ELR (cell line): ENCODE measurements at regions not wholly inside any gene's neighbourhood (a gene's known extent, or its start where the extent isn't known, plus 50 kb on each side); places are given as distances from the start of the nearest gene placed in this dataset.
"Not testable (repeated sequence)": the region's sequence is repeated elsewhere in the genome, so short reads cannot be mapped to it uniquely, and the experiment has no call there.

Experiments used
- DNase-seq: peaks from one replicate; pipeline ENCODE4 v3.0.0-alpha.2; 2015; ENCODE audit warnings: low read depth

DNA sequence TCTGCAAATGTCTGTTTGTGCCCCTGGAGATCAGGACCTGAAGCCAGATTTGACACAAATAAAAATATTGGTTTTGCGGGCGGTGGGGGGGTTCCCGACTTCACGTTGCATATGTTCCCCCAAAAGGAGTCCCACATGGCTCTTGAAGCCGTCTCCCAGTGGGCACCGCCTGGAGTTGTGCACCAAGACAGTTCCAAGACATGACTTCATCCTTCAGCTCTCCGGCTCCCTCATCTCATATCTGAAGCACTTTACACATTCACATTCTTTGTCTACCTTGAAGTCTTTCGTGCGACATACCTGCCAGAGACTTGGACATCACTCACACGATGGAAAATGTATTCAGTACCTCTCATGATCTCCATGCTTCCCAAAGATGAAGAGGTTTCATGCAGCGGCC, 362.8 kb upstream of the FOXK1 start:
- DNase-seq: no peak

DNA sequence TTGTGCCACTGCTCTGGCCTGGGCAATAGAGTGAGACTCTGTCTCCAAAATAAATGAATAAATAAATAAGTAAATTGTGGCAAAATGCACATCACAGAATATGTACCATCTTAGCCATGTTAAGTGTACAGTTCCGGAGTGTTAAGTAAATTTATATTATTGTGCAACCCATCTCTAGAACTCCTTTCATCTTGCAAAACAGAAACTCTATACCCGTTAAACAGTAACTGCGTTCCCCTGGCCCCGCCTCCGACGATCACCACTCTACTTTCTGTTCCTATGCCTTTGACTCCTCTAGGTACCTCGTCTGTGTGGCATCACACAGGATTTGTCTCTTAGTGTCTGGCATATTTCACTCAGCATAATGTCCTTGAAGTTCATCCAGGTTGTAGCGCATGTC, 356.4 kb upstream of the FOXK1 start:
- DNase-seq: no peak

DNA sequence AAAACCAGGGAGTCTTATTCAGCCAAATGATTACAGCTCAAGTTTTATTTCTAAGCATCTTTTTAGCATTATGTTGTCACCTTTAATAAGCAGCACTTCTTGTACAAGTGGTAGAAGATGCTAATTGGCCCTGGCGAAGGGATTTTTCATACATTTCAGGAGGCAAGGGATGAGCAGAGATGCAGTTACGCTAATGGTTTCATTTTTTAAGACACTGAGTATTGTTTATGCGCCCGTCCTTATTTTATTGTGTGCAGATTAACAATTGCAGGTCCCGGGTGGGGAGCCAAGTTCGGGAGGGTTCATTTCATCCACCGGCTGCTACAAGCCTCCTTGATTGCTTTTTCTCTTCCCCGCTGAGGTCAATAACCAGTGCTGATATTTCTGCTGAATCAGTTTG, 350.4 kb upstream of the FOXK1 start:
- no peak for DNase-seq

DNA sequence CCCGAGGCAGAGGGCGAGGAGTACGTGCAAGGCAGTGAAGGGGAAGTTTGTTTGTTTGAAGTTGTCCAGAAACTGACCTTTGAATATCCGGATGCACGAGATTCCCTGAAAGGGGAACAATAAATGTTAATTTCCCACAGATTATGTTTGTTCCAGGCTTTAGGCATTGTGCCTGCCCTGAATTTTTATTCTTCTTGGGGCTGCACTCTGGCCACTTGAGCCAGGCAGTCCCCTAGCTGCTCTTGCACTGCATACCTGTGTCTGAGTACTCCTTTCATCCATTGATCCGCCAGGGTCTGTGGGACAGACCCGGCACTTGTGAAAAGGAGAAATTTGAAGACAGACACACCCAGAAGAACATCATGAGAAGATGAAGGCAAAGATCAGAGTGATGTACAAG, 343.5 kb upstream of the FOXK1 start:
- no peak for DNase-seq

GRCh38 chr7:4343272-4344247, 338.5 kb upstream of the FOXK1 start:
- no peak for DNase-seq

- DNase-seq: no peak
Observed at GRCh38 chr7:4345004-4345403, 337.1 kb upstream of the FOXK1 start.

DNA sequence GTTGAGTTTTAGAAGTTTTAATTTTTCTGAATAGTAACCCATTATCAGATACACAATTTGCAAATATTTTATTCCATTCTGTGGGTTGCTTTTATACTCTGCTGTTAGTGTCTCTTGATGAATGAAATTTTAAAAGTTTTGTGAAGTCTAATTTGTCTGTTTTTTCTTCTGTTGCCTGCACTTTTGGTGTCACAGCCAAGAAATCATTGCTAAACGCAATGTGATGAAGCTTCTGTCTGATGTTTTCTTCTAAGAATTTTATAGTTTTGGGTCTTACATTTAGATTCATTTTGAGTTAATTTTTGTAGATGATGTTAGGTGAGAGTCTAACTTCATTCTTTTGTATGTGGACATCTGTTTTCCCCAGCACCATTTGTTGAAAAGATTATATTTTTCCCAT, 330.0 kb upstream of the FOXK1 start:
- DNase-seq: no peak

GRCh38 chr7:4361774-4362173, 320.3 kb upstream of the FOXK1 start:
- no peak for DNase-seq

GRCh38 chr7:4383584-4383983, 298.5 kb upstream of the FOXK1 start:
- DNase-seq: no peak

DNA sequence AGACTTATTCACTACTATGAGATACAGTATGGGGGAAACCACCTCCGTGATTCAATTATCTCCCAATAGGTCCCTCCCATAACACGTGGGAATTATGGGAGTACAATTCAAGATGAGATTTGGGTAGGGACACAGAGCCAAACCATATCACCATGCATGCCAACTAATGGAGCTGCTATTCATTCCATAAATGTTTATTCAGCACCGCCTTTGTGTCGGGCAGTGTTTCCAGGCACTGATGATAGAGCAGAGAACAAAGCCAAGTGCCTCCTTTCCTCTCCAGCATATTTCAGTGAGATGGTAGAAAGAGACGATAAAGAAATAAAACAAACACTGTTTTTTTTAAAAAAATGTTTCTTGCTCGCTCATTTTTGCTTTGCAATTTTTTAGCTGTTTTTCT, 295.9 kb upstream of the FOXK1 start:
- DNase-seq: no peak

GRCh38 chr7:4391103-4391502, 291.0 kb upstream of the FOXK1 start:
- DNase-seq: not testable (repeated sequence)

- no peak for DNase-seq
Observed at GRCh38 chr7:4394736-4395135, 287.4 kb upstream of the FOXK1 start.

GRCh38 chr7:4399121-4399520, 283.0 kb upstream of the FOXK1 start:
- no peak for DNase-seq

GRCh38 chr7:4399596-4399995, 282.5 kb upstream of the FOXK1 start:
- DNase-seq: no peak

- no peak for DNase-seq
Observed at GRCh38 chr7:4406288-4407058, 275.6 kb upstream of the FOXK1 start.

DNA sequence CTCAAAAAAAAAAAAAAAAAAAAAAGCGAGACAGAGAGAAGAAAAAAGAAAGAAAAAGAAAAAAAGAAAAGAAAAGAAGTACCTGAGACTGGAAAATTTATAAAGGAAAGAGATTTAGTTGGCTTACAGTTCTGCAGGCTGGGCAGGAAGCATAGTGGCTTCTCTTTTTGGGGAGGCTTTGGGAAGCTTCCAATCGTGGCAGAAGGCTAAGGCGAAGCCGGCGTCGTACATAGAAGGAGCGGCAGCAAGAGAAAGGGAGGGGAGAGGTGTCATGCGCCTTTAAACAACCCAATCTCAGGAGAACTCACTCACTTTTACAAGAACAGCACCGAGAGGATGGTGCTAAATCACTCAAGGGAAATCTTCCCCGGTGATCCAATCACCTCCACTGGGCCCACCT, 272.1 kb upstream of the FOXK1 start:
- DNase-seq: no peak

- DNase-seq: no peak
Observed at GRCh38 chr7:4416396-4417056, 265.6 kb upstream of the FOXK1 start.

- no peak for DNase-seq
Observed at GRCh38 chr7:4428526-4428925, 253.6 kb upstream of the FOXK1 start.

DNA sequence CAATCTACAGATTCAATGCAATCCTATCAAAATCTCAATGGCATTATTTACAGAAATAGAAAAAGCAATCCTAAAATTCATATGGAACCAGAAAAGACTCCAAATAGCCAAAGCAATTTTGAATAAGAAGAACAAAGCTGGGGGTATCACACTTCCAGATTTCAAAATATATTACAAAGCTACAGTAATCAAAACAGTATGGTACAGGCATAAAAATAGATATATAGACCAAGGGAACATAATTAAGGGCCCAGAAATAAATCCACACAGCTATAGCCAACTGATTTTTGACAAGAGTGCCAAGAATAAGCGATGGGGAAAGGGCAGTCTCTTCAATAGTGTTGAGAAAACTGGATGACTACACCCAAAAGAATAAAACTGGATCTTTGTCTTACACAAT, 251.9 kb upstream of the FOXK1 start:
- DNase-seq: no peak

DNA sequence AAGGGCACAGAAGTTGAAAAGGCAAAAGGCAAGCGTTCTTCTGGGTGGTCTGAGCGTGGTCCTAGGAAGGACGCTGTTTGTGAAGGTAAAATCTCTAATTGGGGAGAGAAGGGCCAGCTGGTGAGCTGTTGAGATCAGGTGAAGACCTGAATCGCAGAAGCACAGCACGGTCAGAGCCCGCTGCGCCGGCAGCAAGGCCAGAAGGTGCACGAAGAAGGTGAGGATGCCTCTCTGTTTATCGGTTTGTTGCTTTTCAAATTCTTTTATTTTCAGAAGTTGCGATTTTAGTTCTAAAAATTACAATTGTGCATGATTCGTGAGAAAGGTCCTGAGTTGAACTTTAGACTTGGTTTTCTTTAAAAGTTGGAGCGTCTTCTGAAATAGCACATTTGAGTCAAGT, 247.8 kb upstream of the FOXK1 start:
- DNase-seq: no peak

DNA sequence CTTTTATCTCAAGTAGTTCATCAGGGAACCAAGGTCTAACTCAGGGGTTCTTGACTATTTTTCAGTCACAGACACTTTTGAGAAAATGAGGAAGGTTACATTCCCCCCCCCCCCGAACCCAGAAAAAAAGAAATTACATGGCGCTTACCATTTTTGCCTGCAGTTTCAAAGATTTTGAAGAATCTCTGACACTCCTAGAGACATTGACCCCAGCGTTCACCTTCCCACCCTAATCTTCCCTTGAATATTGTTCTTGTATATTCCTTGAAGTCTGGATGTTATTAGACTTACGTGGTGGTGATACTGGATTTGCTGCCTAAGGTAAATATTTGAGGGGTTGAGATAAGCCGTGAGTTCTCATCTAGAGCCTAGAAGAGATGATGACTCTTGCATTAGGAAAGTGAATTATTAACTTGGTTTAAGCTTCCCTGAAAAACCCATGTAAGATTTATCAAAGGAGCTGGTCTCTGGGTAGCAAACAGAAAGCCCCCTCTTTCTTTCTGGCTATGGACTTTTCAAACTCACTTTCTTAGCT, 245.7 kb upstream of the FOXK1 start:
- DNase-seq: no peak

DNA sequence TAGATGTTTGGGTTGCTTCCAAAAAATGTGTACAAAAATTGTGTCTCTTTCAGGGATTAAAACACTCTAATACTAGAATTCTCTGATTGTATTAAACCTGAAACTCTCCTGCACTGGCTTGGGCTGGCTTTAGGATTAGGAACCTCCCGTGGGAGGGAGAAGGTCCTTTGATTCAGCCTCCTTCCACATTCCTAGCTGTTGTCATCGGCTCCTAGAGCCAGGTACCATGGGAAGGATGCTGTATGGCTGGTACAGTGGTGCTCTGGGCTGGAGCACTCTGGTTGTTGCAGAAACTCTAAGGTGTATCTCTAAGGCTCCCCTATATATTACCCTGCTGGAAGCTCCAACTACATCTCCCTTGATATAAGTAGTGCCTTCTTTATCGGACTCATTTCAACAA, 245.2 kb upstream of the FOXK1 start:
- DNase-seq: no peak

DNA sequence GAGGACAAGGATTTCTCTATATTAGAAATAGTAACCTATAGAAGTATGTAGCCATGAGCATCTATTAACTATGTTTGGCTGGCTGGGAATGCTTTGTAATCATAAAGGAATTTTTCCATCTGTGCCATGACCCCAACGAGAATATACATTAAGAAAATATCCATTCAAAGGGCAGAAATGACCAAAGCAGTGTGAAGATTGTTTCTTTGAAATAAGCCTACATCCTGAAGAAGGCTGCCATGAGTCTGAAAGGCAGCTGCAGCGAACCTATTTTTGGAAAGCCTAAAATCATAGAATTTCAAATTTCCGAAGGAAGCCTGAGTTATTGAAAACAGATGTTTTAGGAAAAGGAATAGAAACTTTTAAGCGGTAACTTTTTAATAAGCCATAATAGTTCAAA, 244.2 kb upstream of the FOXK1 start:
- no peak for DNase-seq
